ENCODE measurements at regions not wholly inside any gene's neighbourhood (a gene's known extent, or its start where the extent isn't known, plus 50 kb on each side); places are given as distances from the start of the nearest gene placed in this dataset.

- no peak overlapping the region for H3K27ac Mint-ChIP-seq
- POLR2A ChIA-PET = no interaction called here
- H3K36me3 Mint-ChIP-seq (ENCODE audit: low read depth) = no peaks in the 10 kb centered on the region
- CTCF ChIA-PET = no interaction called here
- no peak for DNase-seq
- H3K4me1 Mint-ChIP-seq = no peaks in the 10 kb centered on the region
- no peaks in the 10 kb centered on the region for H3K9me3 Mint-ChIP-seq
- no peaks in the 10 kb centered on the region for H3K27me3 Mint-ChIP-seq
- no peak overlapping the region for H3K4me3 Mint-ChIP-seq
These were observed 573.5 kb upstream of the SETBP1 start for GRCh38 chr18:44107187-44107586.

- CTCF ChIA-PET = no interaction called here
- no peak overlapping the region for H3K27ac Mint-ChIP-seq
- H3K4me3 Mint-ChIP-seq = no peak overlapping the region
- H3K27me3 Mint-ChIP-seq = no peaks in the 10 kb centered on the region
- H3K9me3 Mint-ChIP-seq = no peaks in the 10 kb centered on the region
- H3K36me3 Mint-ChIP-seq (ENCODE audit: low read depth) = no peaks in the 10 kb centered on the region
- no peaks in the 10 kb centered on the region for H3K4me1 Mint-ChIP-seq
- POLR2A ChIA-PET = no interaction called here
- DNase-seq = no peak
These were observed 569.4 kb upstream of the SETBP1 start for GRCh38 chr18:44111337-44111736.

DNA sequence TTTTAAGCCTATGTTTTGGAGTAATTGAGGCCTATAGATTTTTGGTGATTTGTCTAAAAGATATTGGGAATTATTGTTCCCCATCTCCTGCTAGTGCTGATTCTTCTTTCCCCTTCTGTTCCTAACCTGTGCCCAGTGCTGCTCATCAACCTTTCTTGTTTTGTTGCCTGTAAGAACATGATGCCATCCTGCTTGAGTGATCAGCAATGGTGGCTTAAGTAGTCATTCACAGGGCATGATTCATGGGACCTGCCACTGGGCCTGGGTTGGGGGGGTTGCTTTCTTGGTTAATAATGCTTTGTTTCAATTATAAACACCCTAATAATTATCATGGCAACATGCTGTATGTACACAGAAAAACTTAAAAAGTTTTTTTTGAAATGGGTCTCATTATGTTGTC lies 562.9 kb upstream of the SETBP1 start:
- Mint-ChIP-seq H3K27ac (no peak overlapping the region), H3K36me3 (ENCODE audit: low read depth) (no peaks in the 10 kb centered on the region), H3K9me3 (no peaks in the 10 kb centered on the region), H3K4me3 (no peak overlapping the region), H3K4me1 (no peaks in the 10 kb centered on the region), H3K27me3 (no peaks in the 10 kb centered on the region)
- ChIA-PET CTCF (no interaction called here), POLR2A (no interaction called here)
- no peak for DNase-seq

GRCh38 chr18:44119607-44120006 lies 561.1 kb upstream of the SETBP1 start:
- ChIA-PET CTCF (no interaction called here), POLR2A (no interaction called here)
- H3K4me3 Mint-ChIP-seq = no peak overlapping the region
- no peaks in the 10 kb centered on the region for H3K9me3 Mint-ChIP-seq
- H3K27me3 Mint-ChIP-seq = no peaks in the 10 kb centered on the region
- no peaks in the 10 kb centered on the region for H3K4me1 Mint-ChIP-seq
- no peaks in the 10 kb centered on the region for H3K36me3 Mint-ChIP-seq (ENCODE audit: low read depth)
- no peak for DNase-seq
- no peak overlapping the region for H3K27ac Mint-ChIP-seq

DNA sequence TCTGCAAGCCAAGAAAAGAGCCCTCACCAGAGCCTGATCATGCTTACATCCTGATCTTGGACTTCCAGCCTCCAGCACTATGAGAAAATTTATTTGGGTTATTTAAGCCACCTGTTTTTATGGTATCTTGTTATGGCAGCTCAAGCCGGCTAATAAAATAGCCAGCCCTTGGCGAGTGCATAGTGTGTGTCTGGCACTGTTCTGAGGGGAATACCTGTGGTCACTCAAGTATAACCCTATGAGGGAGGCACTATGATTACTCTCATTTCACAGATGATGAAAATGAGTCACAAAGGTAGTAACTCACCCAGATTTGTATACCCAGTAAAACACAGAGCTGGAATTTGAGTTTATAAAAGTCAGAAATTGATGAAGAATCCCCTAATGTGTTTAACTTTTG lies 556.9 kb upstream of the SETBP1 start:
- no peaks in the 10 kb centered on the region for H3K36me3 Mint-ChIP-seq (ENCODE audit: low read depth)
- no peak for DNase-seq
- H3K4me3 Mint-ChIP-seq = no peak overlapping the region
- POLR2A ChIA-PET = no interaction called here
- CTCF ChIA-PET = no interaction called here
- no peaks in the 10 kb centered on the region for H3K9me3 Mint-ChIP-seq
- no peaks in the 10 kb centered on the region for H3K27me3 Mint-ChIP-seq
- H3K27ac Mint-ChIP-seq = no peak overlapping the region
- no peaks in the 10 kb centered on the region for H3K4me1 Mint-ChIP-seq

GRCh38 chr18:44125446-44125845 lies 555.2 kb upstream of the SETBP1 start:
- Mint-ChIP-seq H3K4me1 (no peaks in the 10 kb centered on the region), H3K4me3 (no peak overlapping the region), H3K9me3 (no peaks in the 10 kb centered on the region), H3K27ac (no peak overlapping the region), H3K36me3 (ENCODE audit: low read depth) (no peaks in the 10 kb centered on the region), H3K27me3 (no peaks in the 10 kb centered on the region)
- DNase-seq = no peak
- ChIA-PET CTCF (no interaction called here), POLR2A (no interaction called here)

DNA sequence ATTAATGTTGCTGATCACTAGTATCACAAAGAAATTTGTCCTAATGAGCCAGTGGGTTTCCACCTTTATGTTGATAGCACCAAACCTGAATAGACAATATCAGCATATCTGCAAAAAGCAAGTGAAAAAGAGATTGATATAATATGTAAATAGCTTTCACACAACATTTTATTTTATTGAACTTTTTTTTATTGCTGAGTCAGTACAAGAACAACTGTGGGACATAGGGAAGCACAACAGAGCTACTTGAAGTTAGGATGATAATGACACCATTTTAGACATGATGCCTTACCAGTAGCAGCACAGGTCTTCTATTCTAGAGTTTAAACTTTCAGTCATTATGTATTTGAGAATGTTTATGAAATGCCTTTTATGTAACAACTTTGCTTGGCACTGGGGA lies 554.1 kb upstream of the SETBP1 start:
- no peaks in the 10 kb centered on the region for H3K27me3 Mint-ChIP-seq
- no peaks in the 10 kb centered on the region for H3K9me3 Mint-ChIP-seq
- ChIA-PET CTCF (no interaction called here), POLR2A (no interaction called here)
- DNase-seq = no peak
- H3K4me1 Mint-ChIP-seq = no peaks in the 10 kb centered on the region
- H3K27ac Mint-ChIP-seq = no peak overlapping the region
- no peaks in the 10 kb centered on the region for H3K36me3 Mint-ChIP-seq (ENCODE audit: low read depth)
- no peak overlapping the region for H3K4me3 Mint-ChIP-seq

DNA sequence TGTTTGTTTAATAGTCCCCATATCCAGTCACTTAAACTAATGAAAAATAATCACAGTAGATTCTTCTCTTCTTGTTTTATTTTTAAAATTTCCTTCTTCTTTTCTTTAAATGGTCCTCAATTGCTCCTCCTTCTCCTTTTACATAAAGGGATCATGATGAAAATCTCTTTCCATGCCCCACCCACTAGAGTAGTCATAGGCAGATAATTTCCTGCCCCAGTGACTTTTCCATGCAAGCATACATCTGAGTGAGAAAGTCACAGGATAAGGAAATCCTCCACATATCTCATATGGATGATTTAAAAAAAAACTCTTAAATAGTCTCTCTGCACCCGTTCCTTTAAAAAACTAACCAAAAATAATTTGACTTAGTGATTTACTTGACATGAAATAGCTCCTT lies 552.3 kb upstream of the SETBP1 start:
- Mint-ChIP-seq H3K27ac (no peak overlapping the region), H3K36me3 (ENCODE audit: low read depth) (no peaks in the 10 kb centered on the region), H3K4me1 (no peaks in the 10 kb centered on the region), H3K4me3 (no peak overlapping the region), H3K9me3 (no peaks in the 10 kb centered on the region), H3K27me3 (no peaks in the 10 kb centered on the region)
- DNase-seq = no peak
- ChIA-PET POLR2A (no interaction called here), CTCF (no interaction called here)

- Mint-ChIP-seq H3K36me3 (ENCODE audit: low read depth) (no peaks in the 10 kb centered on the region), H3K27me3 (no peaks in the 10 kb centered on the region), H3K9me3 (no peaks in the 10 kb centered on the region), H3K4me3 (no peak overlapping the region), H3K27ac (no peak overlapping the region), H3K4me1 (no peaks in the 10 kb centered on the region)
- ChIA-PET POLR2A (no interaction called here), CTCF (no interaction called here)
- DNase-seq = peak; percentile 7
These were observed 550.2 kb upstream of the SETBP1 start for GRCh38 chr18:44130376-44130942.

GRCh38 chr18:44133483-44133882 lies 547.2 kb upstream of the SETBP1 start:
- H3K4me3 Mint-ChIP-seq = no peak overlapping the region
- ChIA-PET POLR2A (no interaction called here), CTCF (no interaction called here)
- H3K27me3 Mint-ChIP-seq = no peaks in the 10 kb centered on the region
- H3K9me3 Mint-ChIP-seq = no peaks in the 10 kb centered on the region
- no peaks in the 10 kb centered on the region for H3K4me1 Mint-ChIP-seq
- no peak overlapping the region for H3K27ac Mint-ChIP-seq
- H3K36me3 Mint-ChIP-seq (ENCODE audit: low read depth) = no peaks in the 10 kb centered on the region
- no peak for DNase-seq

DNA sequence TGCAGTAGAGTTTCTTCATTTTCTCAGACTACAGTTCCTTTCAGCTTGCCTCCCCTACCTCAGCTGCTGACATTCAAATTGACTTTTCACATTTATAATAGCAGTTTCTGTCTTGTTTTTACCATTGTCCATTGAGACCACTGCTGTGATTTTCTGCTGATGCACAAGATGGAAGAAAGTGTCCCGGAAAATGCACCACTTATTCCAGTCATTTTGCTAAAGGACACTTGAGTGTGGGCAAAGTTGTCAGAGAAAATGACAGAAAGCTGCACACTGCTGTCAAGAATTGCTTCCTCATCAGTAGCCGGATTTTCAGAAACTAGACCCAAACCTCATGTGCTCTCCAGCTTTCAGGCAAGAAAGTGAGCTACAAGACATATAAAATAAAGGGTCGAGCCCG lies 546.2 kb upstream of the SETBP1 start:
- POLR2A ChIA-PET = no interaction called here
- no peaks in the 10 kb centered on the region for H3K9me3 Mint-ChIP-seq
- no peak overlapping the region for H3K4me3 Mint-ChIP-seq
- CTCF ChIA-PET = no interaction called here
- no peaks in the 10 kb centered on the region for H3K4me1 Mint-ChIP-seq
- H3K36me3 Mint-ChIP-seq (ENCODE audit: low read depth) = no peaks in the 10 kb centered on the region
- H3K27me3 Mint-ChIP-seq = no peaks in the 10 kb centered on the region
- H3K27ac Mint-ChIP-seq = no peak overlapping the region
- no peak for DNase-seq

DNA sequence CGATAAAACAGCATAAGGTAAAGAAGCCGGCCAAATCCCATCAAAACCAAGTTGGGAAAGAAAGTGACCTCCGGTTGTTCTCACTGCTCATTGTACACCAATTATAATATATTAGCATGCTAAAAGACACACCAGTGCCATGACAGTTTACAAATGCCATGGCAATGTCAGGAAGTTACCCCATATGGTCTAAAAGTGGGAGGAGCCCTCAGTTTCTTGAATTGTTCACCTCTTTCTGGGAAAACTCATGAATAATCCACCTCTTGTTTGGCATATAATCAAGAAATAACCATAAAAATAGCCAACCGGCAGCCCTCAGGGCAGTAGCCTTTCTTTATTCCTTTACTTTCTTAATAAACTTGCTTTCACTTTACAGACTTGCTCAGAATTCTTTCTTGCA lies 544.9 kb upstream of the SETBP1 start:
- H3K27ac Mint-ChIP-seq = no peak overlapping the region
- H3K4me3 Mint-ChIP-seq = no peak overlapping the region
- no peaks in the 10 kb centered on the region for H3K9me3 Mint-ChIP-seq
- H3K36me3 Mint-ChIP-seq (ENCODE audit: low read depth) = no peaks in the 10 kb centered on the region
- H3K27me3 Mint-ChIP-seq = no peaks in the 10 kb centered on the region
- DNase-seq = no peak
- ChIA-PET CTCF (no interaction called here), POLR2A (no interaction called here)
- H3K4me1 Mint-ChIP-seq = no peaks in the 10 kb centered on the region

DNA sequence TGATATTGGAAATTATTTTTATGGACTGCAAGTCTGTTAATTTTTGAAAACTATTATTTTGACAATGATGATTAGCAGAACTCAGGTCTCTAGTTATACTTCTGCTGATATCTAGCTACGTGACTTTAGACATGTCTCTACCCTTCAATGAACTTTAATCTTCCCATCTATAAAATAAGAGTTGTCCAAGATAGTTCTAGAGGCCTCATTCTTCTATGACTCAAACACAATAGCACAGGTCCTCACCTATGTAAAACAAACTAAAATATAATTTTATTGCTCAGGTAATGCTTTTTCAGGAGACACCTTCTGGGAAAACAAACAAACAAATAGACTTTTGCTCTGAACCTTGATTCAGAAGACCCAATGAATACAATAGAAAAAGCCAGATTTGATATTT lies 544.4 kb upstream of the SETBP1 start:
- POLR2A ChIA-PET = no interaction called here
- H3K9me3 Mint-ChIP-seq = no peaks in the 10 kb centered on the region
- no peaks in the 10 kb centered on the region for H3K36me3 Mint-ChIP-seq (ENCODE audit: low read depth)
- DNase-seq = no peak
- no peak overlapping the region for H3K27ac Mint-ChIP-seq
- CTCF ChIA-PET = no interaction called here
- no peaks in the 10 kb centered on the region for H3K27me3 Mint-ChIP-seq
- H3K4me3 Mint-ChIP-seq = no peak overlapping the region
- H3K4me1 Mint-ChIP-seq = no peaks in the 10 kb centered on the region

DNA sequence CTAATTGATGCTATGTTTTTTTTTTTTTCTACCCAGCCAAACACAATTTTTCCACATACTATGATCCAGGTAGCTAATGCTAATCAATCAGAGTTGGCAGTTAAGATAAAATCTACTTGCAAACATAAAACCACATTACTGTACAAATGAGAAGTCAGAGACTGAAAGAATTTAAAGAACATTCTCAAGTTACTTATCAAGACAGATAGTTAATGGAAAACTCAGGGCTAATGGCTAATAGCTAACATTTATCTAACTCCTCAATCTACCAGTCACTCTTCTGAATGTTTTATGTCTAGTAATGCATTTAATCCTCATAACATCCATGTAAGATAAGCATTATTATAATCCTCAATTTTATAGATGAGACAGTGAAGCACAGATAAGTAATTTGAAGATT lies 537.6 kb upstream of the SETBP1 start:
- ChIA-PET POLR2A (no interaction called here), CTCF (no interaction called here)
- no peaks in the 10 kb centered on the region for H3K36me3 Mint-ChIP-seq (ENCODE audit: low read depth)
- no peaks in the 10 kb centered on the region for H3K4me1 Mint-ChIP-seq
- no peak overlapping the region for H3K4me3 Mint-ChIP-seq
- H3K27ac Mint-ChIP-seq = no peak overlapping the region
- DNase-seq = no peak
- H3K27me3 Mint-ChIP-seq = no peaks in the 10 kb centered on the region
- H3K9me3 Mint-ChIP-seq = no peaks in the 10 kb centered on the region

- H3K4me1 Mint-ChIP-seq = no peaks in the 10 kb centered on the region
- no peak overlapping the region for H3K27ac Mint-ChIP-seq
- CTCF ChIA-PET = no interaction called here
- H3K4me3 Mint-ChIP-seq = no peak overlapping the region
- POLR2A ChIA-PET = no interaction called here
- no peak for DNase-seq
- no peaks in the 10 kb centered on the region for H3K9me3 Mint-ChIP-seq
- H3K36me3 Mint-ChIP-seq (ENCODE audit: low read depth) = no peaks in the 10 kb centered on the region
- H3K27me3 Mint-ChIP-seq = no peaks in the 10 kb centered on the region
These were observed 531.0 kb upstream of the SETBP1 start for GRCh38 chr18:44149706-44150105.
